ENCODE measurements at regions not wholly inside any gene's neighbourhood (a gene's known extent, or its start where the extent isn't known, plus 50 kb on each side); places are given as distances from the start of the nearest gene placed in this dataset.

DNA sequence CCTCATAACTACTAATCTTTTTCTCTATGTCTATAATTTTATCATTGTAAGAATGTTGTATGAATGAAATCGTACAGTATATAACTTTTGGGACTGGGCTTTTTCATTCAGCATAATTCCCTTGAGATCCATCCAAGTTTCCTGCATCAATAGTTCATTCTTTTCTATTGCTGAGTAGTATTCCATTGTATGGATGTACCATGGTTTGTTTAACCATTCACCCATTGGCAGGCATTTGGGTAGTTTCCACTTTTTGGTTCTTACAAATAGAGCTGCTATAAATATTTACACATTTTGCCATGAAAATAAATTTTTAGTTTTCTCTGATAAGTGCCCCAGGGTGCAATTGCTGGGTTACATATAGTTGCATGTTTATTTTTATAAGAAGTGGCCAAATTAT lies 659.8 kb downstream of the RAPGEF2 start:
- CTCF ChIA-PET: no interaction called here
- H3K36me3 ChIP-seq (ENCODE audit: control insufficient read depth, insufficient read depth, low read length): no peaks in the 10 kb centered on the region
- no peak overlapping the region for H3K4me3 ChIP-seq (ENCODE audit: low read depth, low read length)
- no TSS peak for BruUV-seq (replicated peaks)
- Mint-ChIP-seq H3K9me3 (ENCODE audit: unreplicated experiment) (no peaks in the 10 kb centered on the region), H3K4me1 (ENCODE audit: low read depth, unreplicated experiment) (no peaks in the 10 kb centered on the region), H3K36me3 (ENCODE audit: insufficient read depth, unreplicated experiment) (no peaks in the 10 kb centered on the region), H3K27ac (ENCODE audit: unreplicated experiment) (no peak overlapping the region), H3K27me3 (ENCODE audit: insufficient read depth, unreplicated experiment) (no peaks in the 10 kb centered on the region), H3K4me3 (ENCODE audit: unreplicated experiment) (no peak overlapping the region)
- H3K9me3 ChIP-seq: no peaks in the 10 kb centered on the region
- DNase-seq: no peak
- intact Hi-C loops (cut with micrococcal nuclease; ENCODE audit: unreplicated experiment): loop anchor here (10.0 kb wide), 2 partner anchors 152 to 412 kb away; no protein-coding TSS in a partner anchor
- H3K27me3 ChIP-seq (replicated peaks; ENCODE audit: control insufficient read depth, insufficient read depth, low read length): no peaks in the 10 kb centered on the region
- TF ChIP-seq, protein P1, sequence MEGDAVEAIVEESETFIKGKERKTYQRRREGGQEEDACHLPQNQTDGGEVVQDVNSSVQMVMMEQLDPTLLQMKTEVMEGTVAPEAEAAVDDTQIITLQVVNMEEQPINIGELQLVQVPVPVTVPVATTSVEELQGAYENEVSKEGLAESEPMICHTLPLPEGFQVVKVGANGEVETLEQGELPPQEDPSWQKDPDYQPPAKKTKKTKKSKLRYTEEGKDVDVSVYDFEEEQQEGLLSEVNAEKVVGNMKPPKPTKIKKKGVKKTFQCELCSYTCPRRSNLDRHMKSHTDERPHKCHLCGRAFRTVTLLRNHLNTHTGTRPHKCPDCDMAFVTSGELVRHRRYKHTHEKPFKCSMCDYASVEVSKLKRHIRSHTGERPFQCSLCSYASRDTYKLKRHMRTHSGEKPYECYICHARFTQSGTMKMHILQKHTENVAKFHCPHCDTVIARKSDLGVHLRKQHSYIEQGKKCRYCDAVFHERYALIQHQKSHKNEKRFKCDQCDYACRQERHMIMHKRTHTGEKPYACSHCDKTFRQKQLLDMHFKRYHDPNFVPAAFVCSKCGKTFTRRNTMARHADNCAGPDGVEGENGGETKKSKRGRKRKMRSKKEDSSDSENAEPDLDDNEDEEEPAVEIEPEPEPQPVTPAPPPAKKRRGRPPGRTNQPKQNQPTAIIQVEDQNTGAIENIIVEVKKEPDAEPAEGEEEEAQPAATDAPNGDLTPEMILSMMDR (IDR thresholded peaks at IDR 0.05; ENCODE audit: insufficient read depth in 1 of 2, low read depth in 1 of 2, low read length in 1 of 2, severe bottlenecking in 1 of 2, unreplicated experiment in 1 of 2): no peak
- POLR2A ChIA-PET: no interaction called here
- H3K4me1 ChIP-seq: no peaks in the 10 kb centered on the region

DNA sequence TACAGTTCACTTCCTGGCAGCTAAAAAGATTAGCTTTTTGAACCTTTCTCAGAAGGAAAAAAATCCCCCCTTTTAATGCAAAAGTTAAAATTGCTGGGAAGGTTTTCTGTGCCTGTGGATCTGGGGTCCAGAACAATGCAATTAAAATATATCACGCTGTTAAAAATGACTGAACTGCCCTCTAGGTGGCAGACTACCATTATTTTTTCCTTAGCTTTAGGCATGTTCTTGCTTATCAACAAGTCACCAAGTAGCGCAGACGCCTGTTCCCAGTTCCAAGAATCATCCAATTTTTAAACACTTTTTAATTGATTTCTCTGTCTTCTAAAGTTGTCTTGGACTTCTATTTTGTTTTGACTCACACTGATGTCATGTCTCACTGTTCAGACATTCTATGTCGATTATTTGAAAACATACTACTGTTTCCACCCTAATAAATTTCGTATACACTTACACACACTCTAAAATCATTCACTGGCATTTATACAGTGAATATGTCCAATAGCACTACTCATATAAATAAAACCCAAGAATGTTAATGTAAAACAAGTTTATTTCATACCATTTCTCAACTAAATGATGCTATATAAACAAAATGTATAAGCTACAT lies 661.6 kb downstream of the RAPGEF2 start:
- Histone ChIP-seq H3K9me3 (no peaks in the 10 kb centered on the region), H3K27me3 (replicated peaks; ENCODE audit: control insufficient read depth, insufficient read depth, low read length) (no peaks in the 10 kb centered on the region), H3K4me1 (no peaks in the 10 kb centered on the region), H3K36me3 (ENCODE audit: control insufficient read depth, insufficient read depth, low read length) (no peaks in the 10 kb centered on the region), H3K4me3 (ENCODE audit: low read depth, low read length) (no peak overlapping the region)
- Mint-ChIP-seq H3K9me3 (ENCODE audit: unreplicated experiment) (no peaks in the 10 kb centered on the region), H3K4me3 (ENCODE audit: unreplicated experiment) (no peak overlapping the region), H3K4me1 (ENCODE audit: low read depth, unreplicated experiment) (no peaks in the 10 kb centered on the region), H3K27ac (ENCODE audit: unreplicated experiment) (no peak overlapping the region), H3K27me3 (ENCODE audit: insufficient read depth, unreplicated experiment) (no peaks in the 10 kb centered on the region), H3K36me3 (ENCODE audit: insufficient read depth, unreplicated experiment) (no peaks in the 10 kb centered on the region)
- peak in 1 of 2 experiments; percentile 56 for DNase-seq
- no TSS peak for BruUV-seq (replicated peaks)
- TF ChIP-seq, protein P1 (IDR thresholded peaks at IDR 0.05; ENCODE audit: insufficient read depth in 1 of 2, low read depth in 1 of 2, low read length in 1 of 2, severe bottlenecking in 1 of 2, unreplicated experiment in 1 of 2): peak; percentile 24 to 50
- CTCF ChIA-PET: interaction anchor here (1.0 to 1.3 kb wide), 2 partner anchors 10 to 277 kb away, joined by 4 read pairs; no protein-coding TSS in a partner anchor
- intact Hi-C loops (cut with micrococcal nuclease; ENCODE audit: unreplicated experiment): loop anchor here (1.0 to 10.0 kb wide), 4 partner anchors 150 to 410 kb away; no protein-coding TSS in a partner anchor
- POLR2A ChIA-PET: no interaction called here

DNA sequence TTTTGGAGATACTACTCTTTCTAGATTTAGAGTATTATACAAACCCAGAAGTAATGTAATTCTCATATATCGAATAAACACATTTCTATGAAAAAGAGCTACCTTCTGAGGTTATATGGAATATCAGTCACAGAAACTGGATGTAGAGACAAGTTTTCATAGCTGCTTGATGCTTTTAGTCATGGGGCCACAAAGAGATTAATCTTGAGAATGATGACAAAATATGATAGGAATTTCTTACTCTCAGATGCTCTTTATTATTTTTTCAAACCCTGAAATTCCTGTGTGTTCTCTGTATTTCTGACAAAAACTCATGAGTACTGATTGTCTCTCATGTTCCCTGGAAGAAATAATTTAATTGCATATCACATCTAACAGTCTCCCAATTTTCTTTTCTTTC lies 662.5 kb downstream of the RAPGEF2 start:
- CTCF ChIA-PET: interaction anchor here (1.3 kb wide), 1 partner anchor 278 kb away, joined by 4 read pairs; no protein-coding TSS in a partner anchor

More for the DNA sequence above, 662.5 kb downstream of the RAPGEF2 start:
- no peaks in the 10 kb centered on the region for H3K9me3 ChIP-seq
- H3K36me3 Mint-ChIP-seq (ENCODE audit: insufficient read depth, unreplicated experiment): no peaks in the 10 kb centered on the region
- BruUV-seq (replicated peaks): no TSS peak
- no peaks in the 10 kb centered on the region for H3K27me3 Mint-ChIP-seq (ENCODE audit: insufficient read depth, unreplicated experiment)
- H3K4me3 Mint-ChIP-seq (ENCODE audit: unreplicated experiment): no peak overlapping the region
- H3K4me1 Mint-ChIP-seq (ENCODE audit: low read depth, unreplicated experiment): no peaks in the 10 kb centered on the region
- intact Hi-C loops (cut with micrococcal nuclease; ENCODE audit: unreplicated experiment): loop anchor here (2.0 to 10.0 kb wide), 3 partner anchors 149 to 409 kb away; no protein-coding TSS in a partner anchor
- H3K9me3 Mint-ChIP-seq (ENCODE audit: unreplicated experiment): no peaks in the 10 kb centered on the region
- POLR2A ChIA-PET: no interaction called here
- H3K27me3 ChIP-seq (replicated peaks; ENCODE audit: control insufficient read depth, insufficient read depth, low read length): no peaks in the 10 kb centered on the region
- DNase-seq: no peak
- H3K36me3 ChIP-seq (ENCODE audit: control insufficient read depth, insufficient read depth, low read length): no peaks in the 10 kb centered on the region
- no peak overlapping the region for H3K4me3 ChIP-seq (ENCODE audit: low read depth, low read length)
- no peaks in the 10 kb centered on the region for H3K4me1 ChIP-seq
- TF ChIP-seq, protein P1 (IDR thresholded peaks at IDR 0.05; ENCODE audit: insufficient read depth in 1 of 2, low read depth in 1 of 2, low read length in 1 of 2, severe bottlenecking in 1 of 2, unreplicated experiment in 1 of 2): no peak
- H3K27ac Mint-ChIP-seq (ENCODE audit: unreplicated experiment): no peak overlapping the region

All from Caco-2 (cell line).